ENCODE measurements at regions not wholly inside any gene's neighbourhood (a gene's known extent, or its start where the extent isn't known, plus 50 kb on each side); places are given as distances from the start of the nearest gene placed in this dataset.

- no peak for DNase-seq
- H3K9me3 Mint-ChIP-seq = no peaks in the 10 kb centered on the region
- H3K27me3 Mint-ChIP-seq = no peaks in the 10 kb centered on the region
- ChIA-PET POLR2A (no interaction called here), CTCF (no interaction called here)
- no peak overlapping the region for H3K27ac Mint-ChIP-seq
- intact Hi-C loops (cut with micrococcal nuclease) = no loop called here
- ATAC-seq (ENCODE audit: low read depth) = no peak
- no peaks in the 10 kb centered on the region for H3K4me1 Mint-ChIP-seq
- H3K36me3 Mint-ChIP-seq (ENCODE audit: low read depth) = no peaks in the 10 kb centered on the region
- TF ChIP-seq CTCF (IDR thresholded peaks at IDR 0.05) = no peak
- no peak overlapping the region for H3K4me3 Mint-ChIP-seq
These were observed 111.3 kb upstream of the SIX2 start for GRCh38 chr2:45120546-45120945.

GRCh38 chr2:45119855-45120254, 110.6 kb upstream of the SIX2 start:
- Mint-ChIP-seq H3K27ac (no peak overlapping the region), H3K4me1 (no peaks in the 10 kb centered on the region), H3K9me3 (no peaks in the 10 kb centered on the region), H3K4me3 (no peak overlapping the region), H3K36me3 (ENCODE audit: low read depth) (no peaks in the 10 kb centered on the region), H3K27me3 (no peaks in the 10 kb centered on the region)
- no peak for ATAC-seq (ENCODE audit: low read depth)
- no peak for TF ChIP-seq CTCF (IDR thresholded peaks at IDR 0.05)
- ChIA-PET CTCF (no interaction called here), POLR2A (no interaction called here)
- intact Hi-C loops (cut with micrococcal nuclease) = no loop called here
- no peak for DNase-seq

- ChIA-PET CTCF (no interaction called here), POLR2A (no interaction called here)
- no peak for ATAC-seq (ENCODE audit: low read depth)
- no peak overlapping the region for H3K4me3 Mint-ChIP-seq
- TF ChIP-seq CTCF (IDR thresholded peaks at IDR 0.05) = no peak
- intact Hi-C loops (cut with micrococcal nuclease) = no loop called here
- H3K4me1 Mint-ChIP-seq = no peaks in the 10 kb centered on the region
- no peaks in the 10 kb centered on the region for H3K36me3 Mint-ChIP-seq (ENCODE audit: low read depth)
- H3K9me3 Mint-ChIP-seq = no peaks in the 10 kb centered on the region
- H3K27me3 Mint-ChIP-seq = no peaks in the 10 kb centered on the region
- no peak overlapping the region for H3K27ac Mint-ChIP-seq
- DNase-seq = no peak
These were observed 109.8 kb upstream of the SIX2 start for GRCh38 chr2:45119038-45119437.

GRCh38 chr2:45117383-45117782, 108.1 kb upstream of the SIX2 start:
- H3K27ac Mint-ChIP-seq = no peak overlapping the region
- H3K9me3 Mint-ChIP-seq = no peaks in the 10 kb centered on the region
- no peaks in the 10 kb centered on the region for H3K27me3 Mint-ChIP-seq
- no peaks in the 10 kb centered on the region for H3K4me1 Mint-ChIP-seq
- intact Hi-C loops (cut with micrococcal nuclease) = no loop called here
- TF ChIP-seq CTCF (IDR thresholded peaks at IDR 0.05) = no peak
- no peak overlapping the region for H3K4me3 Mint-ChIP-seq
- DNase-seq (no peak), ATAC-seq (ENCODE audit: low read depth) (no peak)
- ChIA-PET POLR2A (no interaction called here), CTCF (no interaction called here)
- no peaks in the 10 kb centered on the region for H3K36me3 Mint-ChIP-seq (ENCODE audit: low read depth)

GRCh38 chr2:45115181-45115580, 105.9 kb upstream of the SIX2 start:
- ChIA-PET POLR2A (no interaction called here), CTCF (no interaction called here)
- no peak overlapping the region for H3K27ac Mint-ChIP-seq
- TF ChIP-seq CTCF (IDR thresholded peaks at IDR 0.05) = no peak
- H3K4me3 Mint-ChIP-seq = no peak overlapping the region
- no peaks in the 10 kb centered on the region for H3K9me3 Mint-ChIP-seq
- no peaks in the 10 kb centered on the region for H3K4me1 Mint-ChIP-seq
- intact Hi-C loops (cut with micrococcal nuclease) = no loop called here
- DNase-seq (no peak), ATAC-seq (ENCODE audit: low read depth) (no peak)
- H3K27me3 Mint-ChIP-seq = no peaks in the 10 kb centered on the region
- H3K36me3 Mint-ChIP-seq (ENCODE audit: low read depth) = no peaks in the 10 kb centered on the region
